Breast epithelium (tissue), 4 donors: ENCODE measurements at regions not wholly inside any gene's neighbourhood (a gene's known extent, or its start where the extent isn't known, plus 50 kb on each side); places are given as distances from the start of the nearest gene placed in this dataset.
A peak's percentile ranks its signal among the peaks of the same experiment; 100 is the strongest.

Experiments
- DNase-seq, 2 donors: peaks; one replicate each; pipeline ENCODE4 v3.0.0-alpha.2; 2019; ENCODE audit warnings: low spot score in 2 of 2
- H3K27ac ChIP-seq, 2 donors: fragments of 200-600 bp; sonication (generic) in 1 of 2; one replicate each; pipeline ENCODE4 v1.5.1; 2016 to 2019; ENCODE audit warnings: mild to moderate bottlenecking in 1 of 2
- H3K27me3 ChIP-seq, 2 donors: fragments of 200-600 bp; sonication (generic) in 1 of 2; one replicate each; pipeline versions ENCODE4 v1.5.1 to v1.6.0; 2017 to 2019; ENCODE audit warnings: control low read depth in 1 of 2, mild to moderate bottlenecking in 1 of 2
- H3K36me3 ChIP-seq: fragments of 200-600 bp; one replicate; pipeline ENCODE4 v1.5.1; 2019
- H3K4me1 ChIP-seq, 2 donors: fragments of 200-600 bp; sonication (generic); one replicate each; pipeline ENCODE4 v1.5.1; 2016 to 2019; ENCODE audit warnings: control low read depth in 1 of 2
- H3K4me3 ChIP-seq, 3 donors: fragments of 200-600 bp; sonication (generic); 1 replicate in 2 of 3; 2 replicates in 1 of 3; pipeline ENCODE4 v1.5.1; 2016 to 2019; ENCODE audit warnings: mild to moderate bottlenecking in 3 of 3, moderate library complexity in 2 of 3
- H3K9me3 ChIP-seq, 2 donors: fragments of 200-600 bp; sonication (generic) in 1 of 2; one replicate each; pipeline ENCODE4 v1.5.1; 2016 to 2019; ENCODE audit warnings: control low read depth in 1 of 2
- CTCF ChIP-seq, 3 donors: fragments of 450-650 bp; IDR thresholded peaks; one replicate each; pipeline ENCODE4 v1.5.1; 2016 to 2017; ENCODE audit warnings: antibody characterized with exemption in 3 of 3, mild to moderate bottlenecking in 3 of 3, moderate library complexity in 3 of 3
- POLR2A ChIP-seq: fragments of 450-650 bp; IDR thresholded peaks from one replicate; pipeline ENCODE4 v1.6.1; 2016; ENCODE audit warnings: antibody characterized with exemption, mild to moderate bottlenecking, moderate library complexity
- POLR2AphosphoS5 ChIP-seq, 3 donors: sonication (generic); formaldehyde crosslinking; IDR thresholded peaks; one replicate each; pipeline ENCODE4 v1.6.1; 2017; ENCODE audit warnings: antibody characterized with exemption in 3 of 3
- intact Hi-C: fragments of 100-400 bp; cut with DNase I; formaldehyde crosslinking; loops from one replicate; pipeline ENCODE4 v1.15.1; 2023; ENCODE audit warnings: low total_unique reads

GRCh38 chr2:239715202-239715601 is 309.9 kb downstream of the NDUFA10 start:
- DNase-seq: peak in 1 of 2 donors; percentile 35

GRCh38 chr2:239714116-239714515 is 311.0 kb downstream of the NDUFA10 start:
- no peak overlapping the region for H3K4me3 ChIP-seq
- peaks cover 6% of the 10 kb centered on the region in 2 donors for H3K4me1 ChIP-seq
- H3K9me3 ChIP-seq: peaks cover 0 to 28% of the 10 kb centered on the region in 2 donors
- H3K27ac ChIP-seq: no peak overlapping the region
- intact Hi-C loops: no loop called here
- H3K27me3 ChIP-seq: no peaks in the 10 kb centered on the region
- H3K36me3 ChIP-seq: no peaks in the 10 kb centered on the region
- peak in 1 of 2 donors; percentile 3 for DNase-seq
- TF ChIP-seq POLR2AphosphoS5 (IDR thresholded peaks at IDR 0.05) (no peak), POLR2A (no peak), CTCF (IDR thresholded peaks at IDR 0.05) (no peak)

More at GRCh38 chr2:239715202-239715601, 309.9 kb downstream of the NDUFA10 start:
- Histone ChIP-seq H3K4me1 (peaks cover 6% of the 10 kb centered on the region in 2 donors), H3K9me3 (peaks cover 0 to 28% of the 10 kb centered on the region in 2 donors), H3K36me3 (no peaks in the 10 kb centered on the region), H3K27ac (no peak overlapping the region), H3K27me3 (no peaks in the 10 kb centered on the region), H3K4me3 (no peak overlapping the region)
- TF ChIP-seq CTCF (IDR thresholded peaks at IDR 0.05): no peak
- TF ChIP-seq POLR2A: no peak
- TF ChIP-seq POLR2AphosphoS5 (IDR thresholded peaks at IDR 0.05): no peak
- intact Hi-C loops: no loop called here

GRCh38 chr2:239712755-239713154 is 311.9 kb upstream of the HDAC4 start:
- Histone ChIP-seq H3K27ac (no peak overlapping the region), H3K4me3 (no peak overlapping the region)
- no peak for DNase-seq

GRCh38 chr2:239711911-239712570 is 311.2 kb upstream of the HDAC4 start:
- intact Hi-C loops: no loop called here

More at GRCh38 chr2:239712755-239713154, 311.9 kb upstream of the HDAC4 start:
- Histone ChIP-seq H3K27me3 (no peaks in the 10 kb centered on the region), H3K36me3 (no peaks in the 10 kb centered on the region), H3K9me3 (peaks cover 0 to 28% of the 10 kb centered on the region in 2 donors), H3K4me1 (peaks cover 5 to 6% of the 10 kb centered on the region in 2 donors)
- TF ChIP-seq POLR2AphosphoS5 (IDR thresholded peaks at IDR 0.05) (no peak), POLR2A (no peak), CTCF (IDR thresholded peaks at IDR 0.05) (no peak)
- intact Hi-C loops: no loop called here

More at GRCh38 chr2:239711911-239712570, 311.2 kb upstream of the HDAC4 start:
- no peak for TF ChIP-seq POLR2A
- no peak for TF ChIP-seq POLR2AphosphoS5 (IDR thresholded peaks at IDR 0.05)
- no peak for TF ChIP-seq CTCF (IDR thresholded peaks at IDR 0.05)
- Histone ChIP-seq H3K4me1 (peaks cover 0 to 5% of the 10 kb centered on the region in 2 donors), H3K36me3 (no peaks in the 10 kb centered on the region), H3K4me3 (no peak overlapping the region), H3K9me3 (peaks cover 0 to 28% of the 10 kb centered on the region in 2 donors), H3K27ac (no peak overlapping the region), H3K27me3 (no peaks in the 10 kb centered on the region)
- peak in 1 of 2 donors; percentile 22 for DNase-seq
